Adipocyte (in vitro differentiated cells): ENCODE measurements at regions not wholly inside any gene's neighbourhood (a gene's known extent, or its start where the extent isn't known, plus 50 kb on each side); places are given as distances from the start of the nearest gene placed in this dataset.
"Not testable (repeated sequence)": the region's sequence is repeated elsewhere in the genome, so short reads cannot be mapped to it uniquely, and the experiment has no call there.

ENCODE experiments used
- DNase-seq: peaks from one replicate; pipeline ENCODE4 v3.0.0-alpha.2; 2015; ENCODE audit warnings: low read depth
- H3K27me3 ChIP-seq: replicated peaks from 2 replicates; pipeline ENCODE4 v1.7.0; 2013; ENCODE audit warnings: mild to moderate bottlenecking, low read length, moderate library complexity; ENCODE audit not compliant: control insufficient read depth, insufficient read depth
- H3K36me3 ChIP-seq: 2 replicates; pipeline ENCODE4 v1.7.0; 2013; ENCODE audit warnings: low read length, mild to moderate bottlenecking, moderate library complexity; ENCODE audit not compliant: control insufficient read depth, insufficient read depth, severe bottlenecking
- H3K4me1 ChIP-seq: 2 replicates; pipeline ENCODE4 v1.7.0; 2013; ENCODE audit warnings: mild to moderate bottlenecking, low read length, moderate library complexity; ENCODE audit not compliant: control insufficient read depth, insufficient read depth
- H3K4me3 ChIP-seq: 2 replicates; pipeline ENCODE4 v1.7.0; 2013; ENCODE audit warnings: mild to moderate bottlenecking, low read length, moderate library complexity
- H3K9ac ChIP-seq: 2 replicates; pipeline ENCODE4 v1.7.0; 2013; ENCODE audit warnings: mild to moderate bottlenecking, low read length, moderate library complexity
- H3K9me3 ChIP-seq: 2 replicates; pipeline ENCODE4 v1.7.0; 2013; ENCODE audit warnings: mild to moderate bottlenecking, low read length, moderate library complexity; ENCODE audit not compliant: control insufficient read depth

GRCh38 chr1:146486300-146487014 lies 257.6 kb upstream of the NOTCH2NLA start:
- not testable (repeated sequence) for DNase-seq, H3K36me3 ChIP-seq, H3K9me3 ChIP-seq, H3K27me3 ChIP-seq, H3K4me1 ChIP-seq
- Histone ChIP-seq H3K4me3 (peak overlapping the region; percentile 74), H3K9ac (peak overlapping the region; percentile 63)

GRCh38 chr1:146484195-146484594 lies 255.4 kb upstream of the NOTCH2NLA start:
- H3K36me3 ChIP-seq, DNase-seq, H3K4me3 ChIP-seq, H3K9me3 ChIP-seq, H3K27me3 ChIP-seq, H3K9ac ChIP-seq, H3K4me1 ChIP-seq: not testable (repeated sequence)

DNA sequence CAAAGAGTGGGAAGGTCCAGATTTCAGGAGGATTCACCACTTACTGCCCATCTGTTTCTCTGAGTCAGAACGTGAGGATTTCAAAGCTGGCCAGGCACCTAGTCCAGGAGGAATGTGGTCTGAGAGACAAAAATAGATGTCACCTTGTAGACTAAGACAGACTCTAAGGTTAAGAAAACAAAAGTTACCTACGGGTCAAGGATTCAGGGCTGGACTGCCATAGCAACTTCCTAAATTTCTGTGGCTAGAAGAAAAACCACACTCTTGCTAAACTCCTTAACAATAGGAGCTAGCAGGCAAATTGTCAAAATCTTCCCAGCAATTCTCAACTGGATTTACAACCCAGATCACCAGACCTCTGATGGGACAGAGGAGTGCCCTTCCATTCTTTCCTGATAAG lies 250.4 kb upstream of the NOTCH2NLA start:
- not testable (repeated sequence) for H3K27me3 ChIP-seq, DNase-seq, H3K9ac ChIP-seq, H3K9me3 ChIP-seq, H3K4me1 ChIP-seq, H3K4me3 ChIP-seq, H3K36me3 ChIP-seq

- not testable (repeated sequence) for H3K27me3 ChIP-seq, H3K4me1 ChIP-seq, H3K36me3 ChIP-seq, H3K9ac ChIP-seq, H3K9me3 ChIP-seq, H3K4me3 ChIP-seq
- peak; percentile 44 for DNase-seq
Measured at GRCh38 chr1:146478125-146478720, 249.4 kb upstream of the NOTCH2NLA start.

DNA sequence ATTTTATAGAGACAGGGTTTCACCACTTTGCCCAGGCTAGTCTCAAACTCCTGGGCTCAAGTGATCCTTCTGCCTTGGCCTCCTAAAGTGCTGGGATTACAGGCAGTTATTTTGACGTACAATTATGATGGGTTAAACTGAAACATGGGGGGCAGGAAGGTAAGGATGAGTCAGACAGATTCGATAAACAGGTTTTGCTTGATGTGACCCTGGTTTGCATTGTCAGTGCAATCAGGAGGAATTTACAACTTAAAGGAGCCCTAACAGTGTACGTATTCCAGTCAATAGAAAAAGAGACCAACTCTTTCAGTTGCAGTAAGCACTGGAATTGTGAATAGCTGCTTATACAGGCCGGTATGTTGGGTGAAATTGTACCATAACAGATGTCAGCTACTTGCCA lies 246.3 kb upstream of the NOTCH2NLA start:
- H3K9me3 ChIP-seq, H3K9ac ChIP-seq, DNase-seq: not testable (repeated sequence)

GRCh38 chr1:146474216-146474615 lies 245.4 kb upstream of the NOTCH2NLA start:
- H3K36me3 ChIP-seq, DNase-seq, H3K27me3 ChIP-seq, H3K4me1 ChIP-seq, H3K4me3 ChIP-seq, H3K9me3 ChIP-seq, H3K9ac ChIP-seq: not testable (repeated sequence)

More for the DNA sequence above, 246.3 kb upstream of the NOTCH2NLA start:
- not testable (repeated sequence) for H3K27me3 ChIP-seq, H3K36me3 ChIP-seq, H3K4me1 ChIP-seq, H3K4me3 ChIP-seq

DNA sequence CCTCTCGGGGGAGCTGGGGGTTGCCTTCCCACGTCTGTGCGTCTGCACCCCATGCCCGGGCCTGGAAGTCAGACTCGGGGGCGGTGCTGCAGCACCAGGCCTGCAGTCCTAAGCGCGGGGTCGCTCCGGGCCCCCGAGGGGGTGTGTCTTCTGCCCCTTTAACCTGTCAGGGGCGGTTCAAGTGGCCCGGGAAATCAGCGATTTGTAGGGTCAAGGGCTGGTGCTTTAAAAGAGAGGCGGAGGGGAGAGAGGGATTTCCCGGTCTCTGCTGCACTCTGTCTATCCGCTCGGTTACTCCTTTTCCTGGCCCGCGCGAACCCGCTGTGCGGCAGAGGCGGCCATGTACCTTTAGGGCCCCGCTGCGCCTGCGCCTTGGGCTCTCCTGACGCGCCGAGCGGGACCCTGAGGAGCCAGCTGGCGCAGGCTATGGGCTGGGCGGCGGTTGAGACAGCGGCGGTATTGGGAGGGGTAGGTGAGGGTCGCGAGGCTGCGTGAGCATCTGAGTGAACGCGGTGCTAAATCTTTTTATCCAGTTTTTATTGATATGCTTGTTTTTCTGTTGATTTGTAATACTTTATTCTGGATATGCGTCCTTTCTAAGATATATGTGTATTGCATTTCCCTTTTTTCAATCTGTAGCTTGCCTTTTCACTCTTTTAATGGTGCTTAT lies 243.5 kb upstream of the NOTCH2NLA start:
- not testable (repeated sequence) for H3K27me3 ChIP-seq, H3K9me3 ChIP-seq, H3K36me3 ChIP-seq, H3K4me1 ChIP-seq
- DNase-seq = peak; percentile 73
- Histone ChIP-seq H3K4me3 (peak overlapping the region; percentile 77), H3K9ac (peak overlapping the region; percentile 71)

- DNase-seq, H3K36me3 ChIP-seq, H3K4me3 ChIP-seq, H3K27me3 ChIP-seq, H3K9me3 ChIP-seq, H3K9ac ChIP-seq, H3K4me1 ChIP-seq: not testable (repeated sequence)
Measured at GRCh38 chr1:146459939-146460338, 231.1 kb upstream of the NOTCH2NLA start.

- not testable (repeated sequence) for H3K4me1 ChIP-seq, H3K9me3 ChIP-seq, H3K4me3 ChIP-seq, H3K27me3 ChIP-seq, H3K36me3 ChIP-seq, H3K9ac ChIP-seq, DNase-seq
Measured at GRCh38 chr1:146459308-146459707, 230.5 kb upstream of the NOTCH2NLA start.

DNA sequence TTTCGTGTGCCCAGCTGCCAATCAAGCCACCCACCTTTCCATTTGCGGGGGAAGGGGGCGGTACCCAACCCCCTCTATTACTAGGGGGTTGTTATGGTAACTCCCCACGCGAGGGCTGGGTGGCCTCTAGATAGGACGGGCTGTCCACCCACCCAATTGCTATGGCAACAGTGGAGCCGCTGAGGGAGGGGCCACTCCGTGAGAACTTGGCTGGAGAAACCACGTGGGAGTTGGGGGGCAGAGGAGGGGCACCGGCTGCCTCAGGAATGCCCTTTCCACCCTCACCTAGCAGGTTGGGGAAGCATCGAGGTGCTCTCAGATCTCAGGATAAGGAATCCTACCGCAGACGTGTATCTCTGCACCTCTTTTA lies 220.0 kb upstream of the NOTCH2NLA start:
- H3K27me3 ChIP-seq, H3K9me3 ChIP-seq, DNase-seq, H3K4me1 ChIP-seq, H3K9ac ChIP-seq, H3K4me3 ChIP-seq, H3K36me3 ChIP-seq: not testable (repeated sequence)

- not testable (repeated sequence) for H3K4me3 ChIP-seq, H3K9ac ChIP-seq, H3K36me3 ChIP-seq, H3K27me3 ChIP-seq, H3K4me1 ChIP-seq, H3K9me3 ChIP-seq, DNase-seq
Measured at GRCh38 chr1:146448212-146448876, 219.5 kb upstream of the NOTCH2NLA start.
